Natural killer cell (primary cell): ENCODE measurements at regions not wholly inside any gene's neighbourhood (a gene's known extent, or its start where the extent isn't known, plus 50 kb on each side); places are given as distances from the start of the nearest gene placed in this dataset.
"Not testable (repeated sequence)": the region's sequence is repeated elsewhere in the genome, so short reads cannot be mapped to it uniquely, and the experiment has no call there.

Source experiments
- ATAC-seq, 3 donors: fragments of 150-1000 bp in 2 of 3; fragments of 200-7000 bp in 1 of 3; cut with Tn5 transposase; 1 replicate in 1 of 3; 2 replicates in 2 of 3; pipeline ENCODE4 v1.10.0; 2021; ENCODE audit warnings: mild to moderate bottlenecking in 2 of 3, moderate library complexity in 2 of 3
- DNase-seq, 2 donors: peaks; one replicate each; pipeline versions ENCODE4 v3.0.0 to v3.0.0-alpha.2; 2013 to 2021; ENCODE audit warnings: mixed read lengths in 1 of 2
- H3K27ac ChIP-seq: one replicate; pipeline ENCODE4 v1.5.1; 2013; ENCODE audit warnings: mild to moderate bottlenecking, low read length
- H3K27me3 ChIP-seq: one replicate; pipeline ENCODE4 v1.6.1; 2013; ENCODE audit warnings: low read length; ENCODE audit not compliant: control insufficient read depth, insufficient read depth
- H3K36me3 ChIP-seq: one replicate; pipeline ENCODE4 v1.6.1; 2013; ENCODE audit warnings: low read length; ENCODE audit not compliant: control insufficient read depth, insufficient read depth
- H3K4me1 ChIP-seq: one replicate; pipeline ENCODE4 v1.6.1; 2013; ENCODE audit warnings: low read length; ENCODE audit not compliant: control insufficient read depth, insufficient read depth
- H3K4me3 ChIP-seq: one replicate; pipeline ENCODE4 v1.5.1; 2013; ENCODE audit warnings: low read length
- H3K9me3 ChIP-seq: one replicate; pipeline ENCODE4 v1.6.1; 2013; ENCODE audit warnings: low read length; ENCODE audit not compliant: control insufficient read depth, insufficient read depth
- H3K27ac Mint-ChIP-seq, 2 donors: one replicate each; pipeline ENCODE4 v1.8.0; 2022; ENCODE audit warnings: mild to moderate bottlenecking in 2 of 2, mixed read lengths in 2 of 2, moderate library complexity in 1 of 2
- H3K27me3 Mint-ChIP-seq, 2 donors: one replicate each; pipeline ENCODE4 v1.8.0; 2022; ENCODE audit warnings: low read depth in 2 of 2, mixed read lengths in 2 of 2
- H3K36me3 Mint-ChIP-seq: one replicate; pipeline ENCODE4 v1.8.0; 2022; ENCODE audit warnings: mixed read lengths
- H3K4me1 Mint-ChIP-seq, 2 donors: one replicate each; pipeline ENCODE4 v1.8.0; 2022; ENCODE audit warnings: mixed read lengths in 2 of 2
- H3K4me3 Mint-ChIP-seq: one replicate; pipeline ENCODE4 v1.8.0; 2022; ENCODE audit warnings: mild to moderate bottlenecking, moderate library complexity, mixed read lengths
- H3K9me3 Mint-ChIP-seq, 2 donors: one replicate each; pipeline ENCODE4 v1.8.0; 2022; ENCODE audit warnings: mixed read lengths in 2 of 2
- WGBS: methylation state at CpG from one replicate; pipeline ENCODE4 v1.1.7; 2013; ENCODE audit warnings: missing lambda C conversion rate; ENCODE audit not compliant: insufficient coverage; 5-methylcytosine and 5-hydroxymethylcytosine counted together
- intact Hi-C: fragments of 100-400 bp; cut with micrococcal nuclease; formaldehyde crosslinking; loops from one replicate; pipeline ENCODE4 v1.14.2; 2022

GRCh38 chr2:87075054-87075790 is 53.6 kb upstream of the PLGLB1 start:
- Histone ChIP-seq H3K27ac (peak overlapping the region; percentile 64), H3K4me3 (peak overlapping the region; percentile 55)
- H3K9me3 ChIP-seq, H3K36me3 ChIP-seq, intact Hi-C loops, H3K36me3 Mint-ChIP-seq, H3K9me3 Mint-ChIP-seq, H3K27me3 Mint-ChIP-seq, ATAC-seq, H3K4me1 ChIP-seq, H3K27me3 ChIP-seq: not testable (repeated sequence)
- Mint-ChIP-seq H3K4me1 (peaks cover 10% of the 10 kb centered on the region in 2 donors), H3K4me3 (peak overlapping the region; percentile 89), H3K27ac (peak overlapping the region; percentile 86 to 95)
- under 1% methylated on average over 15 of the region's 47 CpGs for WGBS
- DNase-seq: peak; percentile 27 to 45

- H3K4me1 Mint-ChIP-seq, H3K9me3 ChIP-seq, H3K36me3 Mint-ChIP-seq, H3K9me3 Mint-ChIP-seq, H3K27me3 ChIP-seq, H3K4me1 ChIP-seq, intact Hi-C loops, H3K27me3 Mint-ChIP-seq, H3K36me3 ChIP-seq: not testable (repeated sequence)
- ATAC-seq (peak; percentile 21 to 46 (median 26)), DNase-seq (peak; percentile 57 to 76)
- H3K4me3 Mint-ChIP-seq: peak overlapping the region; percentile 90
- H3K27ac Mint-ChIP-seq: peak overlapping the region; percentile 90 to 95
- peak overlapping the region; percentile 64 for H3K27ac ChIP-seq
- peak overlapping the region; percentile 55 for H3K4me3 ChIP-seq
- under 1% methylated on average over 44 of the region's 64 CpGs for WGBS
Measured at GRCh38 chr2:87075791-87076252, 54.2 kb upstream of the PLGLB1 start.

- not testable (repeated sequence) for H3K4me1 Mint-ChIP-seq, H3K9me3 Mint-ChIP-seq
Measured at GRCh38 chr2:87076253-87077123, 54.8 kb upstream of the PLGLB1 start.

GRCh38 chr2:87077124-87077446 is 55.4 kb upstream of the PLGLB1 start:
- ATAC-seq: peak in 1 of 3 donors; percentile 3

More at GRCh38 chr2:87076253-87077123, 54.8 kb upstream of the PLGLB1 start:
- H3K27me3 Mint-ChIP-seq, H3K27me3 ChIP-seq, intact Hi-C loops, H3K4me1 ChIP-seq, H3K36me3 Mint-ChIP-seq, H3K9me3 ChIP-seq, H3K36me3 ChIP-seq: not testable (repeated sequence)
- WGBS: under 1% methylated on average over 62 of the region's 84 CpGs
- Mint-ChIP-seq H3K27ac (peak overlapping the region; percentile 90 to 95), H3K4me3 (peak overlapping the region; percentile 90)
- Histone ChIP-seq H3K4me3 (peak overlapping the region; percentile 68), H3K27ac (peak overlapping the region; percentile 90)
- peak; percentile 92 to 93 for DNase-seq
- ATAC-seq: peak; percentile 85 to 94 (median 87)

GRCh38 chr2:87081727-87082126 is 60.1 kb upstream of the PLGLB1 start:
- H3K4me3 Mint-ChIP-seq, H3K4me1 ChIP-seq, H3K36me3 Mint-ChIP-seq, ATAC-seq, H3K27me3 ChIP-seq, H3K27ac ChIP-seq, H3K27me3 Mint-ChIP-seq, H3K9me3 Mint-ChIP-seq, H3K9me3 ChIP-seq, H3K4me1 Mint-ChIP-seq, intact Hi-C loops, H3K36me3 ChIP-seq, H3K27ac Mint-ChIP-seq, DNase-seq, H3K4me3 ChIP-seq: not testable (repeated sequence)
- no CpG with 5 or more reads among the region's 2 CpGs for WGBS

More at GRCh38 chr2:87077124-87077446, 55.4 kb upstream of the PLGLB1 start:
- H3K9me3 Mint-ChIP-seq, H3K27me3 Mint-ChIP-seq, DNase-seq, H3K4me1 Mint-ChIP-seq, intact Hi-C loops, H3K9me3 ChIP-seq, H3K4me1 ChIP-seq, H3K36me3 ChIP-seq, H3K36me3 Mint-ChIP-seq, H3K27me3 ChIP-seq: not testable (repeated sequence)
- no CpG with 5 or more reads among the region's 26 CpGs for WGBS
- peak overlapping the region; percentile 90 for H3K4me3 Mint-ChIP-seq
- Histone ChIP-seq H3K27ac (peak overlapping the region; percentile 90), H3K4me3 (peak overlapping the region; percentile 68)
- H3K27ac Mint-ChIP-seq: peak overlapping the region; percentile 90 to 95

- H3K36me3 Mint-ChIP-seq, H3K27ac ChIP-seq, intact Hi-C loops, H3K9me3 ChIP-seq, H3K36me3 ChIP-seq, H3K4me3 Mint-ChIP-seq, H3K27me3 Mint-ChIP-seq, H3K4me3 ChIP-seq, H3K9me3 Mint-ChIP-seq, H3K27me3 ChIP-seq, H3K4me1 ChIP-seq, H3K4me1 Mint-ChIP-seq, ATAC-seq, H3K27ac Mint-ChIP-seq, DNase-seq: not testable (repeated sequence)
- WGBS: 93% methylated on average over 4 of the region's 6 CpGs
Measured at GRCh38 chr2:87088079-87088478, 66.4 kb upstream of the PLGLB1 start.

GRCh38 chr2:87089401-87089800 is 67.8 kb upstream of the PLGLB1 start:
- H3K9me3 Mint-ChIP-seq, H3K4me3 Mint-ChIP-seq, H3K4me1 ChIP-seq, H3K9me3 ChIP-seq, H3K27ac ChIP-seq, H3K27me3 Mint-ChIP-seq, H3K4me3 ChIP-seq, H3K36me3 ChIP-seq, H3K27me3 ChIP-seq, DNase-seq, H3K27ac Mint-ChIP-seq, ATAC-seq, H3K4me1 Mint-ChIP-seq, intact Hi-C loops, H3K36me3 Mint-ChIP-seq: not testable (repeated sequence)
- WGBS: 100% methylated on average over 1 of the region's 5 CpGs
